ENCODE measurements at regions not wholly inside any gene's neighbourhood (a gene's known extent, or its start where the extent isn't known, plus 50 kb on each side); places are given as distances from the start of the nearest gene placed in this dataset.

DNA sequence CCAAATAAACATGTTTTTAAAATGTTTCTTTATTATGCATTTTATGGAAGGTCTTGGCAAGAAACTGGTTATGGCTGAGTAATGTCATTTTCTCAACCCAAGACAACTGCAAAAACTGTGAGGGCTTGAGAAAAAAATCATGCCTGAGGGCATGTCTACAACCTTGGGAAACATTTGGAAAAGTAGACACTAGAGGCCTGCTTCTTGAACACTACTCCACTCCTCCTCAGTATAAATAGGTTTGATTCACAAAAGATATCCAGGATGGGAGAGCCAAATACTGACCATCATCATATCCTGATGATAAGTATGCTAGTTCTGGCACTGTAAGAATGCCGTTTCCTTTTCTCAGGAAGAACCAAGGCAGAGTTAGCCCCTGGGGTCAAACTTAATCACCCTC, 71.1 kb downstream of the OSR1 start:
- TF ChIP-seq BHLHE40 (IDR thresholded peaks at IDR 0.05; ENCODE audit: low read depth, low read length) (no peak), MXI1 (IDR thresholded peaks at IDR 0.05; ENCODE audit: borderline replicate concordance, low read depth, low read length) (no peak), POLR2A (IDR thresholded peaks at IDR 0.05; ENCODE audit: low read depth, low read length) (no peak), CEBPB (IDR thresholded peaks at IDR 0.05; ENCODE audit: low read depth, low read length) (no peak), CHD1 (IDR thresholded peaks at IDR 0.05; ENCODE audit: low read depth, low read length) (no peak), RAD21 (IDR thresholded peaks at IDR 0.05; ENCODE audit: low read length) (no peak), RFX5 (IDR thresholded peaks at IDR 0.05; ENCODE audit: low read depth, low read length) (no peak)
- TF ChIP-seq, protein P1, sequence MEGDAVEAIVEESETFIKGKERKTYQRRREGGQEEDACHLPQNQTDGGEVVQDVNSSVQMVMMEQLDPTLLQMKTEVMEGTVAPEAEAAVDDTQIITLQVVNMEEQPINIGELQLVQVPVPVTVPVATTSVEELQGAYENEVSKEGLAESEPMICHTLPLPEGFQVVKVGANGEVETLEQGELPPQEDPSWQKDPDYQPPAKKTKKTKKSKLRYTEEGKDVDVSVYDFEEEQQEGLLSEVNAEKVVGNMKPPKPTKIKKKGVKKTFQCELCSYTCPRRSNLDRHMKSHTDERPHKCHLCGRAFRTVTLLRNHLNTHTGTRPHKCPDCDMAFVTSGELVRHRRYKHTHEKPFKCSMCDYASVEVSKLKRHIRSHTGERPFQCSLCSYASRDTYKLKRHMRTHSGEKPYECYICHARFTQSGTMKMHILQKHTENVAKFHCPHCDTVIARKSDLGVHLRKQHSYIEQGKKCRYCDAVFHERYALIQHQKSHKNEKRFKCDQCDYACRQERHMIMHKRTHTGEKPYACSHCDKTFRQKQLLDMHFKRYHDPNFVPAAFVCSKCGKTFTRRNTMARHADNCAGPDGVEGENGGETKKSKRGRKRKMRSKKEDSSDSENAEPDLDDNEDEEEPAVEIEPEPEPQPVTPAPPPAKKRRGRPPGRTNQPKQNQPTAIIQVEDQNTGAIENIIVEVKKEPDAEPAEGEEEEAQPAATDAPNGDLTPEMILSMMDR (conservative IDR thresholded peaks at IDR 0.05; ENCODE audit: low read depth, low read length): no peak

All from IMR-90 (cell line).